ENCODE measurements at regions not wholly inside any gene's neighbourhood (a gene's known extent, or its start where the extent isn't known, plus 50 kb on each side); places are given as distances from the start of the nearest gene placed in this dataset.
A peak's percentile ranks its signal among the peaks of the same experiment; 100 is the strongest.

- no peaks in the 10 kb centered on the region for H3K36me3 Mint-ChIP-seq (ENCODE audit: low read depth)
- Histone ChIP-seq H3K4me3 (no peak overlapping the region), H3F3A (replicated peaks; ENCODE audit: low read depth) (no peaks in the 10 kb centered on the region), H3K79me2 (replicated peaks; ENCODE audit: insufficient read depth) (no peaks in the 10 kb centered on the region), H2AFZ (peak overlapping the region; percentile 38; the same call in 1 of the 2 replicates), H3K27ac (ENCODE audit: low read depth) (no peak overlapping the region), H3K36me3 (ENCODE audit: insufficient read depth) (no peaks in the 10 kb centered on the region), H3K4me2 (no peak overlapping the region), H3K27me3 (ENCODE audit: insufficient read depth) (no peaks in the 10 kb centered on the region), H3K9me2 (ENCODE audit: insufficient read depth) (peaks cover 2% of the 10 kb centered on the region; the same call in 1 of the 2 replicates), H4K20me1 (replicated peaks; ENCODE audit: insufficient read depth) (no peaks in the 10 kb centered on the region), H3K4me1 (ENCODE audit: insufficient read depth) (no peaks in the 10 kb centered on the region; the same call in 1 of the 2 replicates)
- H3K9me3 Mint-ChIP-seq = no peaks in the 10 kb centered on the region
- DNase-seq (ENCODE audit: low spot score) (no peak), ATAC-seq (no peak)
- H3K27ac Mint-ChIP-seq = no peak overlapping the region
- no peak for TF ChIP-seq POLR2AphosphoS5 (IDR thresholded peaks at IDR 0.05; ENCODE audit: low read depth)
- H3K27me3 Mint-ChIP-seq (ENCODE audit: insufficient read depth, low read depth, poor library complexity) = no peaks in the 10 kb centered on the region
- no peak overlapping the region for H3K4me3 Mint-ChIP-seq
- H3K4me1 Mint-ChIP-seq = peaks cover 11% of the 10 kb centered on the region
Observed at GRCh38 chr13:110991991-110992508, 77.2 kb upstream of the ANKRD10 start.

- no peak overlapping the region for H3K4me3 ChIP-seq
- no peak for DNase-seq (ENCODE audit: low spot score)
- ATAC-seq = no peak
- Mint-ChIP-seq H3K4me3 (no peak overlapping the region), H3K9me3 (no peaks in the 10 kb centered on the region), H3K27me3 (ENCODE audit: insufficient read depth, low read depth, poor library complexity) (no peaks in the 10 kb centered on the region), H3K4me1 (peaks cover 10% of the 10 kb centered on the region), H3K27ac (no peak overlapping the region), H3K36me3 (ENCODE audit: low read depth) (no peaks in the 10 kb centered on the region)
- H3K27me3 ChIP-seq (ENCODE audit: insufficient read depth) = no peaks in the 10 kb centered on the region
- H3F3A ChIP-seq (replicated peaks; ENCODE audit: low read depth) = no peaks in the 10 kb centered on the region
- H4K20me1 ChIP-seq (replicated peaks; ENCODE audit: insufficient read depth) = no peaks in the 10 kb centered on the region
- no peak overlapping the region for H3K27ac ChIP-seq (ENCODE audit: low read depth)
- no peak overlapping the region for H3K4me2 ChIP-seq
- peaks cover 14% of the 10 kb centered on the region; the same call in 1 of the 2 replicates for H3K9me2 ChIP-seq (ENCODE audit: insufficient read depth)
- H3K36me3 ChIP-seq (ENCODE audit: insufficient read depth) = no peaks in the 10 kb centered on the region
- TF ChIP-seq ZNF331 (CRISPR knock-in tag; IDR thresholded peaks at IDR 0.05; ENCODE audit: low read depth) (no peak), ZNF462 (CRISPR knock-in tag; IDR thresholded peaks at IDR 0.05) (no peak), NANOG (IDR thresholded peaks at IDR 0.05; ENCODE audit: borderline replicate concordance) (no peak), EZH2 (IDR thresholded peaks at IDR 0.05; ENCODE audit: low read depth, unreplicated experiment) (no peak), POLR2AphosphoS5 (IDR thresholded peaks at IDR 0.05; ENCODE audit: low read depth) (no peak)
- TF ChIP-seq, protein P1, sequence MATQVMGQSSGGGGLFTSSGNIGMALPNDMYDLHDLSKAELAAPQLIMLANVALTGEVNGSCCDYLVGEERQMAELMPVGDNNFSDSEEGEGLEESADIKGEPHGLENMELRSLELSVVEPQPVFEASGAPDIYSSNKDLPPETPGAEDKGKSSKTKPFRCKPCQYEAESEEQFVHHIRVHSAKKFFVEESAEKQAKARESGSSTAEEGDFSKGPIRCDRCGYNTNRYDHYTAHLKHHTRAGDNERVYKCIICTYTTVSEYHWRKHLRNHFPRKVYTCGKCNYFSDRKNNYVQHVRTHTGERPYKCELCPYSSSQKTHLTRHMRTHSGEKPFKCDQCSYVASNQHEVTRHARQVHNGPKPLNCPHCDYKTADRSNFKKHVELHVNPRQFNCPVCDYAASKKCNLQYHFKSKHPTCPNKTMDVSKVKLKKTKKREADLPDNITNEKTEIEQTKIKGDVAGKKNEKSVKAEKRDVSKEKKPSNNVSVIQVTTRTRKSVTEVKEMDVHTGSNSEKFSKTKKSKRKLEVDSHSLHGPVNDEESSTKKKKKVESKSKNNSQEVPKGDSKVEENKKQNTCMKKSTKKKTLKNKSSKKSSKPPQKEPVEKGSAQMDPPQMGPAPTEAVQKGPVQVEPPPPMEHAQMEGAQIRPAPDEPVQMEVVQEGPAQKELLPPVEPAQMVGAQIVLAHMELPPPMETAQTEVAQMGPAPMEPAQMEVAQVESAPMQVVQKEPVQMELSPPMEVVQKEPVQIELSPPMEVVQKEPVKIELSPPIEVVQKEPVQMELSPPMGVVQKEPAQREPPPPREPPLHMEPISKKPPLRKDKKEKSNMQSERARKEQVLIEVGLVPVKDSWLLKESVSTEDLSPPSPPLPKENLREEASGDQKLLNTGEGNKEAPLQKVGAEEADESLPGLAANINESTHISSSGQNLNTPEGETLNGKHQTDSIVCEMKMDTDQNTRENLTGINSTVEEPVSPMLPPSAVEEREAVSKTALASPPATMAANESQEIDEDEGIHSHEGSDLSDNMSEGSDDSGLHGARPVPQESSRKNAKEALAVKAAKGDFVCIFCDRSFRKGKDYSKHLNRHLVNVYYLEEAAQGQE (IDR thresholded peaks at IDR 0.05; ENCODE audit: unreplicated experiment) = no peak
- no peaks in the 10 kb centered on the region for H3K79me2 ChIP-seq (replicated peaks; ENCODE audit: insufficient read depth)
- H3K4me1 ChIP-seq (ENCODE audit: insufficient read depth) = no peaks in the 10 kb centered on the region; the same call in 1 of the 2 replicates
- peak overlapping the region; percentile 5; the same call in 1 of the 2 replicates for H2AFZ ChIP-seq
Observed at GRCh38 chr13:110989331-110989730, 74.5 kb upstream of the ANKRD10 start.

All from GM23338 (cell line).